COLO829 (cell line): ENCODE measurements at regions not wholly inside any gene's neighbourhood (a gene's known extent, or its start where the extent isn't known, plus 50 kb on each side); places are given as distances from the start of the nearest gene placed in this dataset.

ENCODE experiments used
- DNase-seq: peaks from one replicate; pipeline ENCODE4 v3.0.0; 2012; ENCODE audit warnings: low spot score

DNA sequence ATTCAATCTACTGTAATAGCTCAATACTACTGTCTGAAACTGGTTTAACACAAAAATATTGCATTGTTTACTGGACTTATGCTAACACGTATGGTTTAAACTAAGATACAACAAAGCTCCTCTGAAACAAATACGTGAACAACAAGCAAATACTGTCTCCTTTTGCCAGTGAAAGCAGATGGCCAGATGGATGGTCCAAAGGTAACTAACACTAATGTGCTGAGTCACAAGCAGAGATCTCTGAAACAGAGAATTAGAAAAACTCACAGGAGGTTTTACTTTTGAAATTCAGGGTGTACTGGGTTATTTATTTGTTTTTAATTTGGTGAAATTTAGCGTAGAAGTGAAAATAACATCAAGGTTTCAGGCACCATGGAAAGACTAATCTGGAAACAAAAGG, 124.3 kb upstream of the SOX4 start:
- DNase-seq: no peak

DNA sequence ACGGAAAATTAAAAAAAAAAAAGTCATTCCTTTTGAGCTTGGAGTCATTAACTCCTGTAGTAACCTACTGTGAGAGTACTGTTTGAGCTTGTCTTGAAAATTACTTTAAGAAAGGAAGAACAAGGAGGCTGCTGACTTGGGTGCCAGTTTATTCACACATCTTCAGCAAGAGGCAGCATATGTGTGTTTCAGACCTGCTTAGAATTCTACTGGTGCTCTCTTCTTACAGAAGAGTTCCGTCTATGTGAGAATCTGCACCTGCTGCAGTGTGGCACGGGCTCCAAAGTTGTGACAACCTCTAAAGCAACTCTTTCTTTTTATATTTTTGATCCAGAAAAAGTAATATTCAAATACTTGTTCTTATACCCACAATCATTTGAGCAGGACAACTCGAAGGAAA, 117.4 kb upstream of the SOX4 start:
- DNase-seq: no peak

DNA sequence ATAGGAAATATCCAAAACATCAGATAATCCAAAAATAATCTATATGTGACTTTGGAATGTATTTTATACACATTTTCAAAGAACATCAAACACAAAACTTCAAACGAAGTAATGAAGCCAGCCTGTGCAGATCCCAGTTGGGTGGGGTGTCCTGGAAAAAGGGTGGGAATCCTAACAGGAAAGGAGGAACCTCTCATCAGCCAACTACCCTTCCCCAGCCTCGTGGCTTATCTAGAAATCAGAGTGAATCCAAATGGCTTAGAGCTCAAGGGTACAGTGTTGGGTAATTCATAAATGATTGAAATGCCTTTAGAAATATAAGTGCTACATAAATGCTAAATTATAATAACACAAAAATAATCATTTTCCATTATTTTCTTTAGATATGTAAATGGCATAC, 115.1 kb upstream of the SOX4 start:
- no peak for DNase-seq

DNA sequence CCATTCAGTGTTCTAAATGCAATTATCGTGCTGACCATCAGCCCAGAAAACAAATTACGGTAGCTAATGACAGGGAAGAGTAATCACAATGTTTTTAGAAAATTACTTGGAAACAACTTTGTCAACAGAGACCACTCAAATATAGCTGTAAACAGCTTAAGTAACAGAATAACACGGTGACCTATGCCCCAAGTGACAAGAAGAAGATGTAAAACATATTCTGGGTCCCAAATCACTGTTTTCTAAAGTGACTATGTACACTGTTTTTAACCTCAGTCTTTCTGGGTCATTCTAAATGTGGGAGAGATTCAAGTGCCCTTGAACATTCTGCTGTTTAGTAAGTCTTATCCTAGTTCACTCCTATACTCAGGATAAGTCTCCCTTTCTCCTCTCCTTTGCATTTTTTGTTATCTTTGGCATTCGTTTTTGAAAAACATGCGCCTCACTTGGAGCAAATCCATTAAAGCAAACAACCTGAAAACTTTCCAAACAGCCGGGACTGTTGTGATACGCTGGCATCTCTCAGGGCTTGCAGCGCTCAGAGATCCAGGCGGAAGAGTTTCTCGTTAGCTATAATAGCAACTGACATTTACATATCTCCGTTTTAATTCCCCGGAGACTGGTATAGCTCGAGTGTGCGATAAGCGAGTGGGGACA, 114.5 kb upstream of the SOX4 start:
- peak; percentile 13 for DNase-seq

DNA sequence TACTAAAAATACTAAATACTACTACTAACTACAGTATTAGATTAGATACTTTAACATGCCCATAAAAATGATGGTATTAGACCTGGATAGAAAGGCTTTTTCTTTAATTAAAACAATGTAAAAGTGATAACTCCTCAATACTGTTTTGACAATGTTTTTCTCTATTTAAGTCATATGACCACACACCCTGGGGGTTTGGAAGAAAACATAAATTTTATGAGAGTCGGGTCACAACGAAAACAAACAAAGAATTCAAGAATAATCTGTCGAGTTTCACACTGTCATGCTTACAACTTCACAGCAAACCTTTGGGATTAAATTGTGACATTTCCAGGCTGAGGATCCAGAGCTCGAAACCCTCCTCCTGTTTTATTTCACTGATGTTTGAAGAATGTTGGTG, 107.4 kb upstream of the SOX4 start:
- DNase-seq: no peak

DNA sequence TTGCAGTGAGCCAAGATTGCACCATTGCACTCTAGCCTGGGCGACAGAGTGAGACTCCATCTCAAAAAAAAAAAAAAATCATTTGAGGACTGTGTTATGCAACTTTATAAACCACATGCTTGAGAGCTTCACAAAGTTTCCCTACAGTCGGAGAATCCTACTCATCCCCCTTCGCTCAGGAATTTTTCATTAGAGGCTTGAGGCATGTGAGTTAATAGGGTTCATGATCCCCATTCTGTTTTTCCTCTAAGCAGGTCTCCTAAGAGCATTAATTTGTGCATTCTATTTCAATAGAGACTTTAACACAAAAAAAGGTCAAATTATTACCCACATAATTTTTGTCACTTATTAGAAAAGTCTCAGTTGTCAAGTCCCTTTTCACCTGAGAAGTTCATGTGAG, 103.7 kb upstream of the SOX4 start:
- no peak for DNase-seq

DNA sequence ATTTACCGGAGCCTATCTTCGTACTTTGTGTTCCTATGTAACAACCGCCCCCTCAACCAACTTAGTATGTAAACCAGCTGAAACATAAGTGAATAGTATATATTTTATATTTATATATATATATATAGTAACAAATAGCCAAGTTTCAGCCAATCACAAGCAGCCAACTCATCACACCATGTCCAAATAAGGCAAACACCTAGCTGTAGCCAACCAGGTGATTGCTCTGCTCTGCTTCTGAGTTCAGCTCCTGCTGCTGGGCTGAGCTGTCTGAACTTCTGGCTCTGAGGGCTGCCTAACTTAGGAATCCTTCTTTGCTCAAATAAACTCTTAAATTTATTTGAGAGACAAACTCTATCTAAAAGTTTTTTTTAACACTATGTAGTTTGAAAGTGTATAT, 101.6 kb upstream of the SOX4 start:
- DNase-seq: no peak

DNA sequence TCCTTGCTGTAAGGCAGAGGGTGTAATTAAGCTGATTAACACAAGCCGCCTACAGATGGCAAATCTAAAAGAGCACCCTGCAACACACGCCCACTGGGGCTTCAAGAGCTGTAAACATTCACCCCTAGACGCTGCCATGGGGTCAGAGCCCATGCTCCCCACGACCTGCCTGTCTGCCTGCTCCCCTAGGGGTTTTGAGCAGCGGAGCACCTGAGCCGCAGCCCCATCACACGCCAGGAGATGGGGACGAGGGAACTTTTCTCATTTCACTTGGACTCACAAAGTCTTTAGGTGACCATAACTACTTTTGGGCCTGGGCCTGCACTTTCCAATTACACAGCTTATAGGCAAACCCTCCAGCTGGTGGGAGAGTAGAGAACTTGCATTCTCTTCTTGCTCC, 99.0 kb upstream of the SOX4 start:
- DNase-seq: no peak

DNA sequence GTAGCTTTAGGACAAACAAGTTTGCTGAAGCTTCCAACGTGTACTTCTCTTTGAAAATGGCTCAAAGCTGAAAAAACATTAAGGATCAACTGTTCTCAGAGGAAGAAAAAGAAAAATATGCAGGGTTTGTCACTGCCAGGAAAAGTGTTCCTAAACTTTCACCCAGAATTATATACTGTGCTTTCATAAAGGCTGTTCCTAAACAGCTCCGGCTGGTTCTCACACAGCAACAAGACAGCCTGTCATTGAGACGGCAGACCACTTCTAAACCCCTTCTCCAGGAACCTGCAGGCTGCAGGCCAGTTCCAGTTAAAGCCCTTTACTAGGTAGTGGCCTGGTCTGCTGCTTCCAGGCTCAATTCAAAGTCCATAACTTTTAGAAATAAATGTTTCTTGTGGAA, 97.4 kb upstream of the SOX4 start:
- no peak for DNase-seq

DNA sequence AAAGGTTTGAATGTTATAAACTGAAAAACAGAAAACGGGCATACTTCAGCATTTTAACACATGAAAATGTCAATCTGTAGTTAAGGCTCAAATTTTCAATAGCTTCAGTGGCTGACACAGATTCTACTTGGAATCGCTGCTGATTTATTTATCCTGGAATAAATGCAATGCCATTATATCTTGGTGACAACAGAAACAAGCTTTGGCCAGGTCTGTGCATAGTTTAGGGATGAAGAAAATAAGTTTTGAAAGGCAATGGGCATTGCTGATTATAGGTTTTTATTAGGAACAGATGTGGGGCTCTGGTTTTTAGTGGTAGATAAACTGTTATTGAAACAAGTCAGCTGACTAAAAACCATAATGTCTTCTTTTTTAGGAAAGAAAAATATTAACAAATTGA, 96.8 kb upstream of the SOX4 start:
- DNase-seq: no peak

DNA sequence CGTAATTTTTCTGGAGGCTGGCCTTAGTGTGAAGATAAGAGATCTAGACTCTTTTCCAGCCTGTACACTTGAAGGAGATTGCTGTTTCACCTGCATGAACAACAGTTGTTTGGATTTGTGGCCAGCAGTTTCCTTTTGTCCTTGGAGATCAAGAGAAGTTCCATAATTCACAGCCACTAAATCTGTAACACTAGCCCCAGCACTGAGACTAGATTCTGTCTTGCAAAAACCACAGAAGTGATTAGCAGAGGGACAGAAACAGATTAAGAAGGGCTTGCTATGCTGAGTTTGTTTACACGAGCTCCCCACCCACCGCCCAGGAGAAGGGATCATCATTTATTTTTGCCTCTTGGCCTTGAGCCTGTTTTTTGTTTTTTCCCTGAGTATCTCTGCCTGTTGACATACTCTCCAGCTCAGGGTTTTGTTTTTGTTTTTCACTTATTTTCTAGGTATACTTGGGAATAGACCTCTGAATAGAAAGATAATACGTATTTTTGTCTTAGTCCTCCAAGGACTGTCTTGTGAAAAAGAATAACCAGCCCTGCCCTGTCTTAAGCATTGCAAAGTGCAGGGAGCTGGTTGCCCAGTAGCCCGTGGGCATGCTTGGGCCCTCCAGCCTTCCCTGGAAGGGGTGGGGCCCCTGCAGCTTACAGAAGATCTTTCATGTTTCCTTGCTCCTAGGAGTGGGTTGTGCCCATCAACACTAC, 93.1 kb upstream of the SOX4 start:
- no peak for DNase-seq

DNA sequence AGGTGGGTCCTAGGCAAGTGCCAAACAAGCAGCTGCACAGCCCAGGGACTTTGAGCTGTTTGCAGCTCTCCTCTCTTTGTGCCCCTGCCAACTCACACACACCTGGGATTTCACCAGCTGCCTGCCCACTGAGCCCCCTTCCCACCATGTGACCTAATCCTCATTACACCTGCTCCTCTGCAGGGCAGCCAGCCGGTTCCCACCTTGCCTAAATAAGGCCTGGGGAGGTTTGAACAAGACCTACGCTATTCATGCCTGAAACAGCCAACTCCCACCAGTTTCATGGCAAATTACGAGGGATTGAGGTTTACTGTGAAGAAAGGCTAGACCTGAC, 92.6 kb upstream of the SOX4 start:
- no peak for DNase-seq

DNA sequence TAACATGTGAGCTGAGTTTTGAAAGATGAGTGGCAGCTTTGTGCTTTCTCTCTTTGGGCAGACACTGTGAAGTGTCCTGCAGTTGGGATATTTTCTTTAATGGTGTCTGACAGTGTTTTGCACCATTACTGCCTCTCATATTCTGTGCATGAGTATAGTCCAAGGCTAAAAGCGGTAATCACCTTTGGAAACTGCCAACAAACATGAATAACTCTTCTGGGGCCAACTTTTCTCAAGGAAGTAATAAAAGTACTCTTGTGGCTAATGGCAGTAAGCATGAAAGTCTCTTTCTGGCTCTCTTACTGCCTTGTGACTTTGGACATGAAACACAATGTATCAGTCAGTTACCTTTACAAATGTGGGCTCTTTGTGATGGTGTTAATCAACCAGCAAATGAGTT, 91.7 kb upstream of the SOX4 start:
- no peak for DNase-seq

DNA sequence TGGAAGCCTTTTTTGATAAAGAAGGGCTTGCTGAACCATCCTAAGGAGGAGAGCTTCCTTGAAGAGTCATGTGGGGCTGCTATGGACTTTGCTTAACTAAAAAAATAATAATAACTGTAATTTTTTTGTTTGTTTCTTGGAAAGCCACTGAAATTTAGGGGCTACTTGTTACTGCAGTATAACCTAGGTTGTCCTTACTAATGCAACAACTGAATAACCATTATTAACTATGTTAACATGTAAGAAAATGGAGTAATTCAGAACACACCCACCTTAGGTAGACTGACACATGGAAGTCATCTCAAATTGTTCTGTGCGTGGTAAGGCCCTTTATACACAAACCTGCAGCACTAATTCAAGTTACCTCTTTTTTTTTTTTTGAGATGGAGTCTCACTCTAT, 90.9 kb upstream of the SOX4 start:
- no peak for DNase-seq

DNA sequence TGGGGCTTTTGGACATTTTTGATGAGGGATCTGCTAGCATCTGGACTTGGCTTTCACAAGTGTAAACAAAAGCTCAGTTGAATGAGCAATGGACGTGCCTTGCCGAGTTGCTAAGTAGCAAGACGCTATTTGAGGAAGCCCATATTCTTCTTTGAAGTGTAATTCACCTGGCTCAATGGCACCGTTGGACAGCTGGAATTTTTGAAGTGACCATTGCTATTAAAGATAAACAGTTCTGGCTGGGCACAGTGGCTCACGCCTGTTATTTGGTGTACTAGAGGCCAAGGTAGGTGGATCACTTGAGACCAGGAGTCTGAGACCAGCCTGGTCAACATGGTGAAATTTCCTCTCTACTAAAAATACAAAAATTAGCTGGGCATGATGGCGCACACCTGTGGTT, 88.8 kb upstream of the SOX4 start:
- DNase-seq: no peak

DNA sequence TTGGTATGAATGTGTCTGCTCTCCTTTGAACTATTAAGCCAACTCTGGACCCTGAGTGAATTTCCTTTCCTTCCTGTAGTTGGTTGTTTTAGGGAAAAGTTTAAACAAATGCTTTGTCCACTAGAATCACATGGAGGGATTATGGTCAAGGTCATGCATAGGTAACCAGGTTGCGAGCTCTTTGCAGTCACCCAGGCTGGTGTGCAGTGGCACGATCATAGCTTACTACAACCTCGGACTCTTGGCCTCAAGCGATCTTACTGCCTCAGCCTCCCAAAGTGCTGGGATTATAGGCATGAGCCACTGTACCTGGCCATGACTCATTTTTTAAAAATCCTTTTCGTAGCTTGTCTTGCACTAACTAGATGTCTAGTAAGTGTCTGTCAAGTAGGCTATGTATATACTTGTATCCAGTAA, 88.0 kb upstream of the SOX4 start:
- DNase-seq: no peak

DNA sequence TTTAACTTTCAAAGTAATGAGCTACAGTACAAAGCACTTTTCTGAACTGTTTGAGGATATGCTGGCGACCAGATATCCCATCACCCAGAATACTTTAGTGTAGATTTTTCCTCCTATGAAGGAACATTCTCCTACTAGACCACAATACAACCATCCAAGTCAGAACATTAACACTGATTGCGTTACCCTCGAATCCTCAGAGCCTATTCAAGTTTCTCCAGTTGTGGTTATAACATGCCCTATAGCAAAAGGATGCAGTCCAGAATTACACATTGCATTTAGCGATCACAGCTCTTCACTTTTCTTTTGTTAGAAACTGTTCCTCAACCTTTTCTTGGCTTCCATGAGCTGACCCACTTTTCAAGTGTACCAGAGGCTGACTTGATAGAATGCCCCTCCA, 87.4 kb upstream of the SOX4 start:
- no peak for DNase-seq

DNA sequence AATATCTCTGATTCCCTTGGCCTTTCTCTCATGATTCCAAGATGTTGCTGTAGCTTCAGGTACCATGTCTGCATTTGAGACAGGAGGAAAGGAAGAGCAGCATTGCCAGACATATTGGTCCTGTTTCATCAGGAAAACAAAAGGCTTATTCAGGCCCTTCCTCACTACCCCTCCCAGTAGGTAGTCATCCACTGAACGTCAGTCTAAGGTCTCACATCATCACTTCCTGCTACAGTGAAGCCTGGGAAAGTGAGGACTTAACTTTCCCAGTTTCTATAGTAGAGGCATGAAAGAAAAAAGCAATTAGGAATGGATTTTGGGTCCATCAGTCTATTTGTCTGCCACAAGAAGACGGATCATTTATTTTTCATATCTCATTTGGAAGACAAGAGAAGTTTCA, 85.7 kb upstream of the SOX4 start:
- DNase-seq: peak; percentile 82

DNA sequence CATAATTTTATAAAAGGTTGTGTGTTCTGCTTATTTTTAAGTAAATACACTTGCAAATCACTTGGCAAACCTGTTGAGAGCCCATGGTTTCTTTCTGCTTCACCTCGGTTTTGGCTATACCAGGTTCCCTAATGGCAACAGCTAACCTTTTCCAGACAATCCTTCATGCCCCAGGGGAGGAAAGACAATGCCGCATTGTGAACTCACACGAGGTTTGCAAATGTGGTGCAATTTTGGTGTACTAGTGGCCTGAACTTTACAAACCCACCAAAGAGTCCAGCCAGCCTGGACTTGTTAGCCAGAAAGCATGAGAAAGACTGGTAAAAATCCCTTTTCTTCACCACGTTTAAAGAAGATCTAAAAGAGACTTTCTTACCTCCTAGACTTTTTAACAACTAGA, 84.8 kb upstream of the SOX4 start:
- DNase-seq: peak; percentile 56

DNA sequence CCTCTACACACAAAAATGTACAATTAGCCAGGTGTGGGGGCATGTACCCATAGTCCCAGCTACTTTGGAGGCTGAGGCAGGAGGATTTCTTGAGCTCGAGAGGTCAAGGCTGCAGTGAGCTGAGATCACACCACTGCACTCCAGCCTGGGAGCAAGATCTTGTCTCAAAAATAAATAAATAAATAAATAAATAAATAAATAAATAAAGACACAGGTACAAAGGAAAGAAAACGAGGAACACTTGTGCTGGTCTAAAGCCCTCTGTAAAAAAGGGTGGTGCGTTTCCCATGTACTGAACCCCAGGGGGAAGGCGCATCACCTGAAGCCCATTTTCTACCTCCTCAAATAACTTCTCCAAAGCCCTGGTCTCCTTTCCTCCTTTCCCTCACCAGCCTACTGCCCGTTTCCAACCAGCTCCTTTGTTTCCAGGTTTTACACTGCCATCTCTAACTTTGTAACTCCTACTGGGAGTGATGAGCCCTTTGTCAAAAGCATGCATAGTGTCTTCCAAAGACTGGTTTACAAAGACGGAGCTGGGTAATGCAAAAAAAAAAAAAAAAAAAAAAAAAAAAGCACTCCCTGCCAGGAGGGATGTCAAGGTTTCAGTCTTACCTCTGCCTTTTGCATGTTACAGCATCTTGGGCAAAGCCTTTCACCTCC, 81.5 kb upstream of the SOX4 start:
- DNase-seq: no peak

DNA sequence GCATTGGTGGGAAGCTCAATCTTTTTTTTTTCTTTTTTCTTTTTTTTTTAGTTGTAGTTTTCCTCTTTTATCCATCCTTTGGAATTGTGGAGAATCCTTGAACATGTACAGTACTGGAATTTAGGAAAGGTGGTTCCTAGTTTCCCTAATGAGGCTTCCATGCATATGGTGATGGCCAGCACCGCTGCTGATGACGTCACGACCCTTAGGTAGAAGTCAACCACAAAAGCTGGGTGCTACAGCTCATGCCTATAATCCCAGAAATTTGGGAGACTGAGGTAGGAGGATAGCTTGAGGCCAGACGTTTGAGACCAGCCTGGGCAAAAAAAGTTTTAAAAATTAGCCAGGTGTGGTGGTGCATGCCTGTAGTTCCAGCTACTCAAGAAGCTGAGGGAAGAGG, 79.3 kb upstream of the SOX4 start:
- DNase-seq: no peak

DNA sequence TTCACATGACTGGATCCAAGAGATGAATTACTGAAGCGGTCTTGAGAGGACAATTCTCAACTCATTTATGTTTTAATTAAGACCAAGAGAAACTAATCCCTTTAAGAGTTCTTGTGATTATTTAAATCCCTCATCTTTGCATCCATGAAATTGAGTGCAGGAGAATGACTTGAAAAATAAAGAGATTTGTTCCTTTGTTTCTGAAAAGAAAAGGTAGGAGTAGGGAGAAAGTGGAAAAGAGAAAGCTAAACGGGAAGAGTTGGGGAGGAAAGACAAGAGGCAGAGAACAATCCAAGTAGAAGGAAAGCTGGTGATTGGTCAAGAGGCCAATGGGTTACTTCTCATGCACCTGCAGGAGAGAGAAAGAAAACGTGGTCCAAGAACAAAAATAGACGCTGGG, 75.2 kb upstream of the SOX4 start:
- no peak for DNase-seq

DNA sequence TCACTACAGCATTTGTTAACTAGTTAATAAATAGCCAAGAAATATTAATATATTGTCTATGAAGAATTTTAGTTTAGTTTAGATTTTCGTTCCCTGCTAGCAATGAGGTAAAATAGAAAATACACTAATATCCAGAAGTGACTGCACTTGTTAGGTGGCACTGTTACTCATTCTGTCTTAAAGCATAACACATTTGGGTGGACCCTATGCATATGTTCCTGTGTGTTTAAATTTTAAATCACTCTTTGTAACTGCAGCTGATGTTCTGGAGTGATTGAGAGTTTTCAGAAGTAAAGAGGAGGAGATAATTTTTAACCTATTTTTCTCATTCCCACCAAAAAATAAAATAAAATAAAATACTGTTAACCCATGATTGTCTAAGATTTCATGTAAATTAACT, 73.9 kb upstream of the SOX4 start:
- DNase-seq: no peak

DNA sequence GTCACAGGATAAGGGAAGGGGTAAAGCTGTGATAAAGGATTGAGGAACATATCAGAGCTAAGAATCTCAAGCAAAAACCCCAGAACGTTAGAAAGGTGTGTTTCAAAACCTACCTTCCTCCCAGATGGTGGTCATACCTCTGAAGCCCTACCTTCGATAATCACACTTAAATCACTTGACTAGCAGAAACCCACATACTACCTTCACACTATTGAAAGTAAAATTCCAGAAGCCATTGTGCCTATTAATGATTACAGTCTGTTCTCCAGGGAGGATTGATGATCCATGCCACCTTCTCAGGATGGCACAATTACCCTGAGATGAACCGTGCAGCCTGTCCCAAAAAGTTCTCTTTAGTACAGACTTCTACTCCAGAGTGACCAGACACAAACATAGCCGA, 72.3 kb upstream of the SOX4 start:
- DNase-seq: no peak
